ENCODE measurements at regions not wholly inside any gene's neighbourhood (a gene's known extent, or its start where the extent isn't known, plus 50 kb on each side); places are given as distances from the start of the nearest gene placed in this dataset.

GRCh38 chr5:3844266-3844665 is 248.6 kb downstream of the IRX1 start:
- H3K36me3 Mint-ChIP-seq, result no peaks in the 10 kb centered on the region
- no peak overlapping the region for H3K4me3 Mint-ChIP-seq
- ATAC-seq, result no peak
- H3K9me3 Mint-ChIP-seq, result peaks cover 4% of the 10 kb centered on the region
- H3K4me1 Mint-ChIP-seq (ENCODE audit: low read depth in 2 of 2), result peaks cover 0 to 17% of the 10 kb centered on the region in 2 donors
- peaks cover 0 to 7% of the 10 kb centered on the region in 2 donors for H3K27me3 Mint-ChIP-seq
- no peak overlapping the region for H3K27ac Mint-ChIP-seq
- no peak for DNase-seq (ENCODE audit: low spot score)

- Mint-ChIP-seq H3K4me3 (no peak overlapping the region), H3K9me3 (peaks cover 4% of the 10 kb centered on the region), H3K27ac (no peak overlapping the region)
Measured at GRCh38 chr5:3845230-3845629, 249.6 kb downstream of the IRX1 start.

GRCh38 chr5:3852161-3852916 is 256.7 kb downstream of the IRX1 start:
- Mint-ChIP-seq H3K4me1 (ENCODE audit: low read depth in 2 of 2) (peaks cover 0 to 6% of the 10 kb centered on the region in 2 donors), H3K4me3 (no peak overlapping the region), H3K27ac (no peak overlapping the region), H3K27me3 (peaks cover 0 to 2% of the 10 kb centered on the region in 2 donors), H3K36me3 (no peaks in the 10 kb centered on the region), H3K9me3 (no peaks in the 10 kb centered on the region)
- ATAC-seq (no peak), DNase-seq (ENCODE audit: low spot score) (no peak)

More at GRCh38 chr5:3845230-3845629, 249.6 kb downstream of the IRX1 start:
- H3K27me3 Mint-ChIP-seq, result peaks cover 0 to 7% of the 10 kb centered on the region in 2 donors
- no peaks in the 10 kb centered on the region for H3K36me3 Mint-ChIP-seq
- peaks cover 0 to 13% of the 10 kb centered on the region in 2 donors for H3K4me1 Mint-ChIP-seq (ENCODE audit: low read depth in 2 of 2)
- no peak for DNase-seq (ENCODE audit: low spot score)
- ATAC-seq, result peak in 1 of 2 donors; percentile 76

- DNase-seq (ENCODE audit: low spot score) (no peak), ATAC-seq (no peak)
- H3K9me3 Mint-ChIP-seq, result no peaks in the 10 kb centered on the region
- no peak overlapping the region for H3K4me3 Mint-ChIP-seq
- H3K4me1 Mint-ChIP-seq (ENCODE audit: low read depth in 2 of 2), result peaks cover 9 to 16% of the 10 kb centered on the region in 2 donors
- H3K27me3 Mint-ChIP-seq, result no peaks in the 10 kb centered on the region
- no peaks in the 10 kb centered on the region for H3K36me3 Mint-ChIP-seq
- H3K27ac Mint-ChIP-seq, result no peak overlapping the region
Measured at GRCh38 chr5:3853362-3853761, 257.7 kb downstream of the IRX1 start.

- Mint-ChIP-seq H3K4me3 (no peak overlapping the region), H3K4me1 (ENCODE audit: low read depth in 2 of 2) (peaks cover 10 to 19% of the 10 kb centered on the region in 2 donors), H3K27me3 (no peaks in the 10 kb centered on the region), H3K27ac (no peak overlapping the region), H3K9me3 (no peaks in the 10 kb centered on the region), H3K36me3 (no peaks in the 10 kb centered on the region)
- DNase-seq (ENCODE audit: low spot score) (no peak), ATAC-seq (no peak)
Measured at GRCh38 chr5:3854188-3854821, 258.7 kb downstream of the IRX1 start.

- H3K36me3 Mint-ChIP-seq, result no peaks in the 10 kb centered on the region
- ATAC-seq (no peak), DNase-seq (ENCODE audit: low spot score) (no peak)
- peaks cover 10 to 19% of the 10 kb centered on the region in 2 donors for H3K4me1 Mint-ChIP-seq (ENCODE audit: low read depth in 2 of 2)
- H3K27ac Mint-ChIP-seq, result no peak overlapping the region
- H3K4me3 Mint-ChIP-seq, result no peak overlapping the region
- no peaks in the 10 kb centered on the region for H3K27me3 Mint-ChIP-seq
- no peaks in the 10 kb centered on the region for H3K9me3 Mint-ChIP-seq
Measured at GRCh38 chr5:3856036-3856435, 260.4 kb downstream of the IRX1 start.

GRCh38 chr5:3858524-3858923 is 262.9 kb downstream of the IRX1 start:
- H3K27ac Mint-ChIP-seq, result peak overlapping the region in 1 of 2 donors; percentile 60
- H3K27me3 Mint-ChIP-seq, result no peaks in the 10 kb centered on the region
- H3K4me1 Mint-ChIP-seq (ENCODE audit: low read depth in 2 of 2), result peaks cover 10 to 19% of the 10 kb centered on the region in 2 donors
- ATAC-seq (no peak), DNase-seq (ENCODE audit: low spot score) (no peak)
- H3K9me3 Mint-ChIP-seq, result no peaks in the 10 kb centered on the region
- H3K36me3 Mint-ChIP-seq, result no peaks in the 10 kb centered on the region
- H3K4me3 Mint-ChIP-seq, result no peak overlapping the region

GRCh38 chr5:3862906-3863305 is 267.3 kb downstream of the IRX1 start:
- H3K4me1 Mint-ChIP-seq (ENCODE audit: low read depth in 2 of 2), result peaks cover 6 to 8% of the 10 kb centered on the region in 2 donors
- DNase-seq (ENCODE audit: low spot score) (no peak), ATAC-seq (no peak)
- H3K9me3 Mint-ChIP-seq, result no peaks in the 10 kb centered on the region
- no peaks in the 10 kb centered on the region for H3K27me3 Mint-ChIP-seq
- H3K27ac Mint-ChIP-seq, result no peak overlapping the region
- no peaks in the 10 kb centered on the region for H3K36me3 Mint-ChIP-seq
- H3K4me3 Mint-ChIP-seq, result no peak overlapping the region

- DNase-seq (ENCODE audit: low spot score), result no peak
- H3K9me3 Mint-ChIP-seq, result peaks cover 3% of the 10 kb centered on the region
- H3K27me3 Mint-ChIP-seq, result no peaks in the 10 kb centered on the region
- H3K4me1 Mint-ChIP-seq (ENCODE audit: low read depth in 2 of 2), result peaks cover 0 to 33% of the 10 kb centered on the region in 2 donors
- H3K36me3 Mint-ChIP-seq, result no peaks in the 10 kb centered on the region
- peak overlapping the region in 1 of 2 donors; percentile 46 for H3K27ac Mint-ChIP-seq
- no peak overlapping the region for H3K4me3 Mint-ChIP-seq
- no peak for ATAC-seq
Measured at GRCh38 chr5:3875144-3875543, 279.5 kb downstream of the IRX1 start.

GRCh38 chr5:3878267-3878666 is 282.6 kb downstream of the IRX1 start:
- Mint-ChIP-seq H3K4me1 (ENCODE audit: low read depth in 2 of 2) (peaks cover 0 to 47% of the 10 kb centered on the region in 2 donors), H3K27me3 (no peaks in the 10 kb centered on the region), H3K9me3 (peaks cover 3% of the 10 kb centered on the region), H3K4me3 (no peak overlapping the region), H3K27ac (peak overlapping the region in 1 of 2 donors; percentile 10), H3K36me3 (no peaks in the 10 kb centered on the region)
- ATAC-seq (peak; percentile 31 to 85), DNase-seq (ENCODE audit: low spot score) (no peak)

- H3K9me3 Mint-ChIP-seq, result no peaks in the 10 kb centered on the region
- no peaks in the 10 kb centered on the region for H3K27me3 Mint-ChIP-seq
- H3K36me3 Mint-ChIP-seq, result no peaks in the 10 kb centered on the region
- H3K4me1 Mint-ChIP-seq (ENCODE audit: low read depth in 2 of 2), result peaks cover 5 to 51% of the 10 kb centered on the region in 2 donors
- no peak overlapping the region for H3K27ac Mint-ChIP-seq
- no peak for ATAC-seq
- no peak overlapping the region for H3K4me3 Mint-ChIP-seq
- DNase-seq (ENCODE audit: low spot score), result no peak
Measured at GRCh38 chr5:3883040-3883439, 287.4 kb downstream of the IRX1 start.

- H3K36me3 Mint-ChIP-seq, result no peaks in the 10 kb centered on the region
- peaks cover 2% of the 10 kb centered on the region for H3K9me3 Mint-ChIP-seq
- DNase-seq (ENCODE audit: low spot score) (no peak), ATAC-seq (peak in 1 of 2 donors; percentile 65)
- H3K4me3 Mint-ChIP-seq, result peak overlapping the region; percentile 53
- peaks cover 12 to 58% of the 10 kb centered on the region in 2 donors for H3K4me1 Mint-ChIP-seq (ENCODE audit: low read depth in 2 of 2)
- H3K27ac Mint-ChIP-seq, result peak overlapping the region; percentile 31 to 52
- H3K27me3 Mint-ChIP-seq, result no peaks in the 10 kb centered on the region
Measured at GRCh38 chr5:3886524-3887451, 291.2 kb downstream of the IRX1 start.

- ATAC-seq, result no peak
- Mint-ChIP-seq H3K27me3 (no peaks in the 10 kb centered on the region), H3K9me3 (peaks cover 2% of the 10 kb centered on the region), H3K4me3 (no peak overlapping the region), H3K36me3 (no peaks in the 10 kb centered on the region), H3K27ac (no peak overlapping the region), H3K4me1 (ENCODE audit: low read depth in 2 of 2) (peaks cover 12 to 53% of the 10 kb centered on the region in 2 donors)
- no peak for DNase-seq (ENCODE audit: low spot score)
Measured at GRCh38 chr5:3888310-3888709, 292.7 kb downstream of the IRX1 start.
